NCI-H446 treated with DMSO at 0.1 percent for 48 hours (cell line): ENCODE measurements at regions not wholly inside any gene's neighbourhood (a gene's known extent, or its start where the extent isn't known, plus 50 kb on each side); places are given as distances from the start of the nearest gene placed in this dataset.
"Not testable (repeated sequence)": the region's sequence is repeated elsewhere in the genome, so short reads cannot be mapped to it uniquely, and the experiment has no call there.

Experiments used
- DNase-seq: peaks from one replicate; lab custom pipeline; 2025; lab: John Stamatoyannopoulos, UW

GRCh38 chr4:38420254-38420653 is 243.7 kb upstream of the KLF3 start:
- DNase-seq = not testable (repeated sequence)

- DNase-seq = no peak
These were observed 241.1 kb upstream of the KLF3 start for GRCh38 chr4:38422850-38423249.

GRCh38 chr4:38424151-38424871 is 239.7 kb upstream of the KLF3 start:
- DNase-seq = no peak

- DNase-seq = no peak
These were observed 237.5 kb upstream of the KLF3 start for GRCh38 chr4:38426532-38426931.

GRCh38 chr4:38430841-38431240 is 233.2 kb upstream of the KLF3 start:
- DNase-seq = no peak

- DNase-seq = no peak
These were observed 221.8 kb upstream of the KLF3 start for GRCh38 chr4:38442073-38442788.

GRCh38 chr4:38449506-38450174 is 214.4 kb upstream of the KLF3 start:
- DNase-seq = no peak

- no peak for DNase-seq
These were observed 212.0 kb upstream of the KLF3 start for GRCh38 chr4:38452009-38452408.

GRCh38 chr4:38452542-38452941 is 211.5 kb upstream of the KLF3 start:
- no peak for DNase-seq

- no peak for DNase-seq
These were observed 210.6 kb upstream of the KLF3 start for GRCh38 chr4:38453253-38453881.

- DNase-seq = no peak
These were observed 209.7 kb upstream of the KLF3 start for GRCh38 chr4:38454284-38454683.

- no peak for DNase-seq
These were observed 208.7 kb upstream of the KLF3 start for GRCh38 chr4:38455092-38455862.

GRCh38 chr4:38456096-38456495 is 207.9 kb upstream of the KLF3 start:
- DNase-seq = no peak

- no peak for DNase-seq
These were observed 202.7 kb upstream of the KLF3 start for GRCh38 chr4:38461342-38461741.

- DNase-seq = no peak
These were observed 201.5 kb upstream of the KLF3 start for GRCh38 chr4:38462367-38463055.

- DNase-seq = no peak
These were observed 200.6 kb upstream of the KLF3 start for GRCh38 chr4:38463268-38463958.

- no peak for DNase-seq
These were observed 199.7 kb upstream of the KLF3 start for GRCh38 chr4:38464328-38464727.

- no peak for DNase-seq
These were observed 197.6 kb upstream of the KLF3 start for GRCh38 chr4:38466401-38466800.

- no peak for DNase-seq
These were observed 196.7 kb upstream of the KLF3 start for GRCh38 chr4:38467296-38467695.

- DNase-seq = no peak
These were observed 195.6 kb upstream of the KLF3 start for GRCh38 chr4:38468339-38468866.
